ENCODE measurements at regions not wholly inside any gene's neighbourhood (a gene's known extent, or its start where the extent isn't known, plus 50 kb on each side); places are given as distances from the start of the nearest gene placed in this dataset.

GRCh38 chr3:76753599-76753998 is 286.3 kb upstream of the ROBO2 start:
- no peak overlapping the region for H3K4me3 ChIP-seq (ENCODE audit: low read length)
- WGBS = 52% methylated on average over 2 of the region's 2 CpGs
- no peaks in the 10 kb centered on the region for H3K27me3 ChIP-seq (ENCODE audit: control insufficient read depth, insufficient read depth)
- H3K27ac ChIP-seq (ENCODE audit: low read length) = no peak overlapping the region
- DNase-seq = no peak
- no peak for ATAC-seq
- intact Hi-C loops (cut with DNase I) = no loop called here
- H3K9me3 ChIP-seq (ENCODE audit: control insufficient read depth, low read length) = no peaks in the 10 kb centered on the region
- H3K4me1 ChIP-seq (ENCODE audit: control insufficient read depth, insufficient read depth, low read length) = no peaks in the 10 kb centered on the region

DNA sequence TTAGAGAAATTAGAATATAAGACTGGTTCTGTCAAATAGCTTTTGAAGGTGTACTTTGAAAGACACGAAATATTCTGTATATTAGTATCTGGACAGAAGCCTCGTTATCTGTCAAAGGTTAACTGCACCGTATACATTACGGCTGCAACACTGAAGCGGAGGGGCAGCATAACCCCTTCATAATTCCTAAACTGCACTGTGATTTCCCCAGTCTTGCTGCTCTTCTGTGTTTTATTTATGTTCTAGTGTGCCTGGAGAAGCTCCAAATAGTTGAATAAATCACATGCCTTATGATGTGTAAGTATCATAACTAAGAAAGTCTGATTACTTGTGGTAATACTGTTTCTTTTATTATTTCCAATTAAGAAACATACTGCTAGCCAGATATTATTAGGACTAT is 285.7 kb upstream of the ROBO2 start:
- WGBS = 57% methylated on average over 5 of the region's 5 CpGs
- Histone ChIP-seq H3K4me3 (ENCODE audit: low read length) (no peak overlapping the region), H3K27ac (ENCODE audit: low read length) (no peak overlapping the region)

DNA sequence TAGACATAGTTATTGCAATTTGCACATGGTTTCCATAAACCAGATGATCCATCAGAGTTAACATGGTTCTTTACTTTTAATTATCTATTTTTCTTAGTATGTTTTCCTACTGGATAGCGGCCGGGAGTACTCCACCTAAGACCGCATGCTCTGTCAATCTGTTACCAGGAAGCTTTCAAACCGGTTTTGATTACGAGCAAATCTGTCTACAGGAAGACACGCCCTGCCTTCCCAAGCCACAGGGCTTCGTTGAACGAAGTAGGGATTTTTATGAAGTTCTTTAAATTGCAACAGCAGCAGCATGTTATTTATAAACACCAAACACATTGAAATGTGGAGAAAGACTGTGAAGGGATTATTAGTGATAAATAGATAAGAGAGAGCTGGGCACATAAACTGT is 283.3 kb upstream of the ROBO2 start:
- H3K4me3 ChIP-seq (ENCODE audit: low read length) = no peak overlapping the region
- DNase-seq = no peak
- H3K27ac ChIP-seq (ENCODE audit: low read length) = no peak overlapping the region
- no peaks in the 10 kb centered on the region for H3K9me3 ChIP-seq (ENCODE audit: control insufficient read depth, low read length)
- no peak for ATAC-seq
- H3K27me3 ChIP-seq (ENCODE audit: control insufficient read depth, insufficient read depth) = no peaks in the 10 kb centered on the region
- 63% methylated on average over 8 of the region's 8 CpGs for WGBS
- H3K4me1 ChIP-seq (ENCODE audit: control insufficient read depth, insufficient read depth, low read length) = no peaks in the 10 kb centered on the region
- intact Hi-C loops (cut with DNase I) = no loop called here

More for the DNA sequence above, 285.7 kb upstream of the ROBO2 start:
- no peaks in the 10 kb centered on the region for H3K4me1 ChIP-seq (ENCODE audit: control insufficient read depth, insufficient read depth, low read length)
- DNase-seq (no peak), ATAC-seq (no peak)
- no peaks in the 10 kb centered on the region for H3K27me3 ChIP-seq (ENCODE audit: control insufficient read depth, insufficient read depth)
- no peaks in the 10 kb centered on the region for H3K9me3 ChIP-seq (ENCODE audit: control insufficient read depth, low read length)
- intact Hi-C loops (cut with DNase I) = no loop called here

DNA sequence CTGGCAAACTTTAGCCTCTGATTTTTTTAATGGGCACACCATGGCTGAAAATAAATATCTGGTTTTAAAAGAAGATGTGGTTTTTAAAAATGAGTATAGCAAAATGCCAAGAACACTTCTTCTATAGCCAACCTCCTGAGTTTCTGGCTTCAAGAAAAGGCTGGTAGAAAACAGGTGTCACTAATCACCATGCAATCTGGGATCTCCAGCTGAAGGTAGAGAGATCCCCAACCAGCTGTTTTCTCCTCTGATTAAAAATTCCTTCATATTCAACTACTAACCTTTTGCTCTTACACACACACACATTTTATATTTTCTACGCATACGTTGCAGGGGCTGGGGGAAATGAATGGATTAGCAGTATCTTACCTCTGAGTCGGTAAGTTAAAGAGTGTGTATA is 279.6 kb upstream of the ROBO2 start:
- Histone ChIP-seq H3K27ac (ENCODE audit: low read length) (no peak overlapping the region), H3K4me1 (ENCODE audit: control insufficient read depth, insufficient read depth, low read length) (no peaks in the 10 kb centered on the region), H3K9me3 (ENCODE audit: control insufficient read depth, low read length) (no peaks in the 10 kb centered on the region), H3K27me3 (ENCODE audit: control insufficient read depth, insufficient read depth) (no peaks in the 10 kb centered on the region), H3K4me3 (ENCODE audit: low read length) (no peak overlapping the region)
- intact Hi-C loops (cut with DNase I) = no loop called here
- 94% methylated on average over 3 of the region's 3 CpGs for WGBS
- no peak for DNase-seq
- no peak for ATAC-seq

- DNase-seq (no peak), ATAC-seq (no peak)
- WGBS = 74% methylated on average over 5 of the region's 5 CpGs
- H3K4me3 ChIP-seq (ENCODE audit: low read length) = no peak overlapping the region
- H3K4me1 ChIP-seq (ENCODE audit: control insufficient read depth, insufficient read depth, low read length) = no peaks in the 10 kb centered on the region
- no peaks in the 10 kb centered on the region for H3K9me3 ChIP-seq (ENCODE audit: control insufficient read depth, low read length)
- intact Hi-C loops (cut with DNase I) = no loop called here
- H3K27ac ChIP-seq (ENCODE audit: low read length) = no peak overlapping the region
- H3K27me3 ChIP-seq (ENCODE audit: control insufficient read depth, insufficient read depth) = no peaks in the 10 kb centered on the region
Observed at GRCh38 chr3:76765511-76765910, 274.4 kb upstream of the ROBO2 start.

- intact Hi-C loops (cut with DNase I) = no loop called here
- H3K4me3 ChIP-seq (ENCODE audit: low read length) = no peak overlapping the region
- DNase-seq (no peak), ATAC-seq (no peak)
- H3K4me1 ChIP-seq (ENCODE audit: control insufficient read depth, insufficient read depth, low read length) = no peaks in the 10 kb centered on the region
- H3K9me3 ChIP-seq (ENCODE audit: control insufficient read depth, low read length) = no peaks in the 10 kb centered on the region
- H3K27ac ChIP-seq (ENCODE audit: low read length) = no peak overlapping the region
- 78% methylated on average over 4 of the region's 4 CpGs for WGBS
- no peaks in the 10 kb centered on the region for H3K27me3 ChIP-seq (ENCODE audit: control insufficient read depth, insufficient read depth)
Observed at GRCh38 chr3:76768912-76769311, 271.0 kb upstream of the ROBO2 start.

- DNase-seq = no peak
- WGBS = 65% methylated on average over 3 of the region's 3 CpGs
- intact Hi-C loops (cut with DNase I) = no loop called here
Observed at GRCh38 chr3:76776927-76777326, 263.0 kb upstream of the ROBO2 start.

DNA sequence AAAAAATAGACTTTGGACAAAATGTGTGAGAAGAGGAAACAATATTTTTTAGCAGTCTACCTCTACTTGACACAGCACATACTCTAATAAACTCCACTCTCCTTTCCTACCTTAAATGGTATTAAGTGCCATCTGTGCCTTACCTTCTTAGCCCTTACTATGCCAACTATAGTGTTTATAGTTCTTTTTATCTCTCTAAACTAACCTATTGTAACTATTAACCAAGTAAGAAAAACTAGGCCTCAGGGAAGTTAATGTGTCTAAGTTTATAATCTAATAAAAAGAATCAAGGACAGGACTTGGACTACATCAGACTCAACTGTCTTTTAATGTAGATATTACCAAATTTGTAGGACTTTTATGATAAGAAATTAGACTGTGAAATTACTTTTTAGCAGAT is 251.7 kb upstream of the ROBO2 start:
- intact Hi-C loops (cut with DNase I) = no loop called here
- no peak for DNase-seq

More at GRCh38 chr3:76776927-76777326, 263.0 kb upstream of the ROBO2 start:
- no peaks in the 10 kb centered on the region for H3K27me3 ChIP-seq (ENCODE audit: control insufficient read depth, insufficient read depth)
- ATAC-seq = no peak
- no peaks in the 10 kb centered on the region for H3K4me1 ChIP-seq (ENCODE audit: control insufficient read depth, insufficient read depth, low read length)
- H3K4me3 ChIP-seq (ENCODE audit: low read length) = no peak overlapping the region
- H3K9me3 ChIP-seq (ENCODE audit: control insufficient read depth, low read length) = no peaks in the 10 kb centered on the region
- no peak overlapping the region for H3K27ac ChIP-seq (ENCODE audit: low read length)

GRCh38 chr3:76789237-76789636 is 250.7 kb upstream of the ROBO2 start:
- 45% methylated on average over 4 of the region's 4 CpGs for WGBS
- no peak for DNase-seq
- intact Hi-C loops (cut with DNase I) = no loop called here

More for the DNA sequence above, 251.7 kb upstream of the ROBO2 start:
- Histone ChIP-seq H3K9me3 (ENCODE audit: control insufficient read depth, low read length) (no peaks in the 10 kb centered on the region), H3K27me3 (ENCODE audit: control insufficient read depth, insufficient read depth) (no peaks in the 10 kb centered on the region), H3K4me1 (ENCODE audit: control insufficient read depth, insufficient read depth, low read length) (no peaks in the 10 kb centered on the region), H3K4me3 (ENCODE audit: low read length) (no peak overlapping the region), H3K27ac (ENCODE audit: low read length) (no peak overlapping the region)
- no peak for ATAC-seq

DNA sequence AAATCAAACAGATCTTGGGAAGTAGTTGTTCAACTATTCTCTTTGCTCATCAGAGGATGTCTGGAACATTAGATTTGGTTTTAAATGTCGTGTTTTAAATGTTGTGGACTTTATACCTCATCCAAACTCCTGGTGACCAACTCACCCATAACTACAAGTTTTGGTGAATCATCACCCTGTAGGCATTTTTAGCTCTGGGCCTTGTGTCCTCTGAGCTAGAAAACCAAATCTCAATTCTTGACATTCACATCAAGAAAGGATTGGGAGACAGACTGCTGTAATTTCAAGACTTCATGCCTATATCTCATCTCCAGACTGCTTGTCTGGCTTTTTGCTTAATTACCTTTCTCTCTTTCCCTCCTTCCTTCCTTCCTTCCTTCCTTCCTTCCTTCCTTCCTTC is 228.5 kb upstream of the ROBO2 start:
- WGBS = 60% methylated on average over 1 of the region's 1 CpG
- no peaks in the 10 kb centered on the region for H3K27me3 ChIP-seq (ENCODE audit: control insufficient read depth, insufficient read depth)
- ATAC-seq (no peak), DNase-seq (no peak)
- no peaks in the 10 kb centered on the region for H3K4me1 ChIP-seq (ENCODE audit: control insufficient read depth, insufficient read depth, low read length)
- H3K27ac ChIP-seq (ENCODE audit: low read length) = no peak overlapping the region
- intact Hi-C loops (cut with DNase I) = no loop called here
- no peaks in the 10 kb centered on the region for H3K9me3 ChIP-seq (ENCODE audit: control insufficient read depth, low read length)
- no peak overlapping the region for H3K4me3 ChIP-seq (ENCODE audit: low read length)

More at GRCh38 chr3:76789237-76789636, 250.7 kb upstream of the ROBO2 start:
- no peak overlapping the region for H3K4me3 ChIP-seq (ENCODE audit: low read length)
- H3K27ac ChIP-seq (ENCODE audit: low read length) = no peak overlapping the region
- no peaks in the 10 kb centered on the region for H3K4me1 ChIP-seq (ENCODE audit: control insufficient read depth, insufficient read depth, low read length)
- no peak for ATAC-seq
- H3K27me3 ChIP-seq (ENCODE audit: control insufficient read depth, insufficient read depth) = no peaks in the 10 kb centered on the region
- H3K9me3 ChIP-seq (ENCODE audit: control insufficient read depth, low read length) = no peaks in the 10 kb centered on the region

DNA sequence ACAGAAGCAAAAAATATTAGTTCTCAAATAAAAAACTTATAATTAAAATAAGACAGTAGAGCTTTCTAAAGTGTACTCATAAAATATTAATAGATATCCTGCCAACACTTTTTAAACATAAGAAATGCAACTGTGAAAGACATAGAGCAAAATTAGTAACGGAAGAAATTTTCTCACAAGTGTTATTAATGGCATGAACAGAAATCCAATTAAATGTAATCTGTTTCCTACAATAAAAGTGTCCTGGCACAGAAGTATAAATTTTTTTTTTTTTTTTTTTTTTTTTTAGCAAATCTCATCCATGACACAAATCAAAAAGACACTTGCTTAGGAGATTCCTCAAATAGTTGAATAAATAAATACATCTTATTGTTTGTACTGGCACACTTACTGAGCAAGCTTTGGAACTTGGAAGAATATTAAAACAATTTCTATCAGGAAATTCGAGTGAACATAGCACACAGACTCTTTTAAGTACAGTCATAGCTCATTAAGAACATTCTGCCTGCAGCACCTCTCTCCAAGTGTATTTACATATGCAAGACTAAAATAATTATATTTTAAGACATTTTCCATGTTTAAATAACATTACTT is 227.2 kb upstream of the ROBO2 start:
- H3K27ac ChIP-seq (ENCODE audit: low read length) = no peak overlapping the region
- intact Hi-C loops (cut with DNase I) = no loop called here

DNA sequence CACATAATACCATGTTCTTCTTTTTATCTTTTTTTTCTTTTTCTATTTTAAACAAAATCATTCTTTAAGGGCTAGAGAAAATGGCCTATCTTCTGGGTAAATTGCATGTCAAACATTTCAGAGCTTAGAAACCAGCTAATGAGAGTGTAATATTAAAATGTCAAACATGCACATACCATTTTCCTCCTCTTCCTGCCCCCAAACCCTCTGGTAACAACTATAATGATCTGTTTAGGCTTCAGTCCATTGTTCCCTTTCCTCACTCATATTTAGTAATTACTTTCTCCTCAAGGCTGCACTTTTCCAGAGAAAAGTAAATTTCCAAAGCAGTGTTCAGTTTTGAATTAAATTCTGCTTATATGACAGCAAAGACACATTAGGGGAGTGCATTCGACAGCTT is 224.3 kb upstream of the ROBO2 start:
- H3K27me3 ChIP-seq (ENCODE audit: control insufficient read depth, insufficient read depth) = no peaks in the 10 kb centered on the region
- intact Hi-C loops (cut with DNase I) = no loop called here
- H3K4me3 ChIP-seq (ENCODE audit: low read length) = no peak overlapping the region
- 68% methylated on average over 1 of the region's 1 CpG for WGBS
- DNase-seq (no peak), ATAC-seq (no peak)
- no peak overlapping the region for H3K27ac ChIP-seq (ENCODE audit: low read length)
- H3K9me3 ChIP-seq (ENCODE audit: control insufficient read depth, low read length) = no peaks in the 10 kb centered on the region
- H3K4me1 ChIP-seq (ENCODE audit: control insufficient read depth, insufficient read depth, low read length) = no peaks in the 10 kb centered on the region

More for the DNA sequence above, 227.2 kb upstream of the ROBO2 start:
- no peaks in the 10 kb centered on the region for H3K9me3 ChIP-seq (ENCODE audit: control insufficient read depth, low read length)
- H3K4me3 ChIP-seq (ENCODE audit: low read length) = no peak overlapping the region
- no peaks in the 10 kb centered on the region for H3K4me1 ChIP-seq (ENCODE audit: control insufficient read depth, insufficient read depth, low read length)
- no peaks in the 10 kb centered on the region for H3K27me3 ChIP-seq (ENCODE audit: control insufficient read depth, insufficient read depth)
- WGBS = 40% methylated on average over 2 of the region's 2 CpGs
- no peak for DNase-seq
- no peak for ATAC-seq
